22Rv1 (cell line): ENCODE measurements at regions not wholly inside any gene's neighbourhood (a gene's known extent, or its start where the extent isn't known, plus 50 kb on each side); places are given as distances from the start of the nearest gene placed in this dataset.

Experiments used
- ZFX ChIP-seq: fragments of 450-650 bp; IDR thresholded peaks from 2 replicates; pipeline ENCODE4 v1.6.1; 2017; ENCODE audit warnings: antibody characterized with exemption, borderline replicate concordance
- TF ChIP-seq, protein P1 (sequence below): fragments of 450-650 bp; IDR thresholded peaks from 2 replicates; pipeline ENCODE4 v1.5.1; 2017; ENCODE audit warnings: mild to moderate bottlenecking

DNA sequence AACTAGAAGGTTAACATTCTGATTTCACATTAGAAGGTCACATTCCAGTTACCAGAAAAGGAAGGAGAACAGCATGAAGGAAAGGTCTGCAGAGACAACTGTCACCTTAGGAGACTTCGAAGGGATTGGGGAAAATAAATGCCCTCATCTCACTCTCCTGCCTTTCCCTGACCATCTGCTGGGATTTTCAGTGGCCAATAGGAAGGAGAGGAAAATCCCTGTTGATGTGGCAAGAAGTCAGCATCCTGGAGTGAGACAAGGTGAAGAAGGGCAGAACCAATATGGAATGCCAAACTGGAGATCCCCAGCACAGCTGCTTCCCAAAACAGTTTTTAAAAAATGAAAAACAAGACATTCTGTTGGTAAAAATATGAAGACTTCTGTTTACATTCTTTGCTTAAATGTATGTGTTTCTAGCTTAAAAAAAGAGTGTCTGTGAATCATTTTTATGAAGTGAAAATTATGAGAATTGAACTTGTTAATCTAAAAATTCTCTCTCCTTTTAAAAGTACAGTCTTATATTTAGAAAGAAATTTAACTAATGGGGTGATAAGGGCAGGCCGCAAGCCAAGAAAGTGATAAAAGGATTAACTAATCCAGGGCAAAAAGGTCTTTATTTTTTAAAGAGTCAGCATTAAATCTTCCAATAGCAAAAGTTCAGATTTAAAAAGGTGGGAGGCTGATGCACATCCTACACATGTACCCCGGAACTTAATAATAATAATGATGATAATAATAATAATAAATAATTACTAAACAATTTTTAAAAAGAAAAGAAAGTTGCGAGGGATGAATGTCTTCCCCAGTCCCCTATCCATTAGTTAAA is 160.6 kb upstream of the DOK6 start:
- TF ChIP-seq, protein P1, sequence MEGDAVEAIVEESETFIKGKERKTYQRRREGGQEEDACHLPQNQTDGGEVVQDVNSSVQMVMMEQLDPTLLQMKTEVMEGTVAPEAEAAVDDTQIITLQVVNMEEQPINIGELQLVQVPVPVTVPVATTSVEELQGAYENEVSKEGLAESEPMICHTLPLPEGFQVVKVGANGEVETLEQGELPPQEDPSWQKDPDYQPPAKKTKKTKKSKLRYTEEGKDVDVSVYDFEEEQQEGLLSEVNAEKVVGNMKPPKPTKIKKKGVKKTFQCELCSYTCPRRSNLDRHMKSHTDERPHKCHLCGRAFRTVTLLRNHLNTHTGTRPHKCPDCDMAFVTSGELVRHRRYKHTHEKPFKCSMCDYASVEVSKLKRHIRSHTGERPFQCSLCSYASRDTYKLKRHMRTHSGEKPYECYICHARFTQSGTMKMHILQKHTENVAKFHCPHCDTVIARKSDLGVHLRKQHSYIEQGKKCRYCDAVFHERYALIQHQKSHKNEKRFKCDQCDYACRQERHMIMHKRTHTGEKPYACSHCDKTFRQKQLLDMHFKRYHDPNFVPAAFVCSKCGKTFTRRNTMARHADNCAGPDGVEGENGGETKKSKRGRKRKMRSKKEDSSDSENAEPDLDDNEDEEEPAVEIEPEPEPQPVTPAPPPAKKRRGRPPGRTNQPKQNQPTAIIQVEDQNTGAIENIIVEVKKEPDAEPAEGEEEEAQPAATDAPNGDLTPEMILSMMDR = no peak
- TF ChIP-seq ZFX = no peak
